Epithelial cell of proximal tubule (primary cell): ENCODE measurements at regions not wholly inside any gene's neighbourhood (a gene's known extent, or its start where the extent isn't known, plus 50 kb on each side); places are given as distances from the start of the nearest gene placed in this dataset.

Experiments
- DNase-seq: peaks from one replicate; pipeline ENCODE4 v3.0.0-alpha.2; 2011; ENCODE audit warnings: low read depth
- H3K4me3 ChIP-seq: 2 replicates; pipeline ENCODE4 v1.5.1; 2011; ENCODE audit warnings: low read depth, mild to moderate bottlenecking, low read length
- TF ChIP-seq, protein P1 (sequence below): conservative IDR thresholded peaks from 2 replicates; pipeline ENCODE4 v1.5.1; 2012; ENCODE audit warnings: low read depth, mild to moderate bottlenecking, low read length

DNA sequence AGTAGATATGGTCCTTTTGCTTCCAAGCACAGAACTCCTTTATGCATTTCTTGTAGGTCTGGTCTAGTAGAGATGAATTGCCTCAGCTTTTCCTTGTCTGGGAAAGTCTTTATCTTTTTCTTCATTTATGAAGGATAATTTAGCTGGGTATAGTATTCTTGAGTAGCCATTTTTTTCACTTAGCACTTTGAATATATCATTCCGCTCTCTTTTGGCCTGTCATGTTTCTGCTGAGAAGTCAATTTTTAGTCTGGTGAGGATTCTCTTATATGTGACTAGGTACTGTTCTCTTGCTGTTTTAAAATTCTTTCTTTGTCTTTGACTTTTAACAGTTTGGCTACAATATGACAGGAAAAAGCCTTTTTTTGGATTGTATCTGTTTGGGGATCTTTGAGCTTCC, 68.6 kb upstream of the IMMP2L start:
- no peak overlapping the region for H3K4me3 ChIP-seq
- no peak for DNase-seq
- TF ChIP-seq, protein P1, sequence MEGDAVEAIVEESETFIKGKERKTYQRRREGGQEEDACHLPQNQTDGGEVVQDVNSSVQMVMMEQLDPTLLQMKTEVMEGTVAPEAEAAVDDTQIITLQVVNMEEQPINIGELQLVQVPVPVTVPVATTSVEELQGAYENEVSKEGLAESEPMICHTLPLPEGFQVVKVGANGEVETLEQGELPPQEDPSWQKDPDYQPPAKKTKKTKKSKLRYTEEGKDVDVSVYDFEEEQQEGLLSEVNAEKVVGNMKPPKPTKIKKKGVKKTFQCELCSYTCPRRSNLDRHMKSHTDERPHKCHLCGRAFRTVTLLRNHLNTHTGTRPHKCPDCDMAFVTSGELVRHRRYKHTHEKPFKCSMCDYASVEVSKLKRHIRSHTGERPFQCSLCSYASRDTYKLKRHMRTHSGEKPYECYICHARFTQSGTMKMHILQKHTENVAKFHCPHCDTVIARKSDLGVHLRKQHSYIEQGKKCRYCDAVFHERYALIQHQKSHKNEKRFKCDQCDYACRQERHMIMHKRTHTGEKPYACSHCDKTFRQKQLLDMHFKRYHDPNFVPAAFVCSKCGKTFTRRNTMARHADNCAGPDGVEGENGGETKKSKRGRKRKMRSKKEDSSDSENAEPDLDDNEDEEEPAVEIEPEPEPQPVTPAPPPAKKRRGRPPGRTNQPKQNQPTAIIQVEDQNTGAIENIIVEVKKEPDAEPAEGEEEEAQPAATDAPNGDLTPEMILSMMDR, result no peak

DNA sequence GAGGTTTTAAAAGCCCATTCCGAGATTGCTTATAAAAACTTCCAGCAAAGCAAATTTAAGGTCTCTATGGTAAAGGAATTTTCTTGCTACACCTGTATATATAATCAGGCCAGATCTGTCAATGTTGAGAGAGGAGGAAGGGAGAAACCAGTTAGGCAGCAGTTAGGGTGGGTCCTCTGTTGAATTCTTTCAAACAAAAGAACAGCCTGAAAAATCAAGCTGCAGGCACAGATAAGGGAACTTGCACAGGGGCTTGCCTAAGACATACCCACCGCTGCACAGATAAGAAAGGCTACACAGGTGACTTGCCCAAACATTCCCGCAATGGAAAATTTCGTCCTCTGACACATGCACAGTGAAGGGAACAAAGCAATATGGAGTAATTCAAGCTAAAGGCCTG, 59.8 kb upstream of the IMMP2L start:
- TF ChIP-seq, protein P1, result no peak
- H3K4me3 ChIP-seq, result no peak overlapping the region
- no peak for DNase-seq
